Activated CD4-positive, alpha-beta T cell treated with anti-CD3 and anti-CD28 coated beads for 4 hours (primary cell): ENCODE measurements at regions not wholly inside any gene's neighbourhood (a gene's known extent, or its start where the extent isn't known, plus 50 kb on each side); places are given as distances from the start of the nearest gene placed in this dataset.

Source experiments
- DNase-seq, 2 donors: peaks; one replicate each; pipeline ENCODE4 v3.0.0-alpha.2; 2020

DNA sequence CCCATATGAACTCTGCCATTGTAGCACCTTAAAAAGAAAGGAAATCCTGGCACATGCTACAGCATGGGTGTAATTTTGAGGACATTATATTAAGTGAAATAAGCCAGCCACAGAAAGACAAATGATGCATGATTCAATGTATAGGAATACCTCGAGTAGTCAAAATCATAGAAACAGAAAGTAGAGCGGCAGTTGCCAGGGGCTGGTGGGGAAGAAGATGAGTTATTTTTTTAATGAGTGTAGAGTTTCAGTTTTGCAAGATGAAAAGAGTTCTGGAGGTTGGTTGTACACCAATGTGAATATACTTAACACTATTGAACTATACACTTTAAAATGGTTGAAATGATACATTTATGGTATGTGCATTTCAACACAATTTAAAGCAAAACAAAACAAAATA lies 133.0 kb downstream of the ZDHHC21 start:
- no peak for DNase-seq

DNA sequence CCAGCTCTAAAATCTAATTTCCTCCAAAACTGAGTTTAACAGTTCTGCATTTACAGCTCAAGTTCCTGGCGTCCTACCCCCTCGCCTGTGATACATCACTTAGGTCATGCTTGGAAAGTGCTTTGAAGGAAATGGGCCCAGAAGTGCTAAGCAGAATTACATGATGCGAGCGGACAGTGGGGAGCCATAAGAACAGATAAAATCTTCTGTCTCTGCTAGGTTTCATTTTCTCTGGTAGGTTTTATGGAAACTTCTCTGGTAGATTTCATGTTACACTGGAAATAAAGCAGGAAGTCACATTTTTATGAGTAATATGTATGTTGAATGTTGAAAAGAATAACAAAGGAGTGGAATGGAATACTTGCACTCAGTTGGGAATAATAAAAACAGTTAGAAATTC lies 138.3 kb downstream of the ZDHHC21 start:
- DNase-seq = no peak

DNA sequence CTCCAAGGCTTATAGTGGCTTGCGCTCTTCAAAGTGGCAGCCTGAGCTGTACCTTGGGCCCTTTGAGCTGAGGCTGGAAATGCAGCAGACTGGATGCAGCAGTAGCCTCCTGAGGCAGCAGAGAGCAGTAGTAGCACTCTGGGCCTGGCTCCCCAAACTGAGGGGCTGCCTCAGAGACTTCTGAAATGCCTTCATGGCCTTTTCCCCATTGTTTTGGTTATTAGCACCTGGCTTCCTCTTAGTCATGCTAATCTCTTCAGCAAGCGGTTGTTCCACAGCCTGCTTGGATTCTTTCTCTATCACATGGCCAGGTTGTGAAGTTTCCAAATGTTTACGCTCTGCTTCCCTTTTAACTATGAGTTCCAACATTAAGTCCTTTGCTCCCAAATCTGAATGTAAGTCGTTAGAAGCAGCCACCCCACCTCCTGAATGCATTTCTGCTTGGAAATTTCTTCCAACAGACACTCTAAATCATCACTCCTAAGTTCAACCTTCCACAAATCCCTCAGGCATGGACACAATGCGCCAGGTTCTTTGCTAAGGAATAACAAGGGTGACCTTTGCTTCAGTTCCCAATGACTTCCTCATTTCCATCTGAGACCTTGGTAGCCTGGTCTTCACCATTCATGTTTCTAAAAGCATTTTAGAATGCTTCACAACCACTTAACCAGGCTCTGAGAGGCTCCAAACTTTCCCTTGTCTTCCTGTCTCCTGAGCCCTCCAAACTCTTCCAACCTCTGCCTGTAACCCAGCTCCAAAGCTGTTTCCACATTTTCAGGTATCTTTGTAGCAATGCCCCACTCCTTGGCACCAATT lies 145.8 kb downstream of the ZDHHC21 start:
- no peak for DNase-seq

DNA sequence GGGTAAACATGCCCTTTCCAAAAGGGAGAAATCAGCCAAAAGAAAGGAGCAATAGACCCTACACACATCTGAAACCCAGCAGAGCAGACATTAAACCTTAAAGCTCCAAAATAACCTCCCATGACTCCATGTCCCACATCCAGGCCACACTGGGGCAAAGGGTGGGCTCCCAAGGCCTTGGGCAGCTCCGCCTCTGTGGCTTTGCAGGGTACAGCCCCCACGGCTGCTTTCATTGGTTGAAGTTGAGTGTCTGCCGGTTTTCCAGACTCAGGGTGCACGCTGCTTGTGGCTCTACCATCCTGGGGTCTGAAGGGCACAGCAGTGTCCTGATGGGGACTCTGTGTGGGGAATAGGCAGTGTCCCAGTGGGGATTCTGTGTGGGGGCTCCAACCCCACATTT lies 146.5 kb downstream of the ZDHHC21 start:
- no peak for DNase-seq

DNA sequence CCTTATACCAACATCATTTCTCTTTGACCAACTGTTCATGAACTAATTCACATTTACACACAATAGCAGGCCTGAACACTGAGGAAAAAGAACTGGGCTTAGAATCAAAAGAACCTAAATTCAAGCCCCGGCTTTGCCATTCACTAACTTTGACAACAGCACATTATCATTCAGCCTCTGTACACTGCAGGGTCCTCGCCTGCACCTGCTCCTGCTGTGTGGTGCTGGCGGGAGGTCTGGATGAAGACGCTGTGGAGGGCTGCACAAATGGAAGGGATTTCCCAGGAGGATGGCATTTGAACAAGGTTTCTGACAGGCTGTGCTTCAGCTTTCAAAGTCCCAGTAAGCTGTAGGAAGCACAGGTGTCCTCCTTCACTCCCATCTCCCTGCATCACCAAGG lies 151.2 kb downstream of the ZDHHC21 start:
- no peak for DNase-seq

DNA sequence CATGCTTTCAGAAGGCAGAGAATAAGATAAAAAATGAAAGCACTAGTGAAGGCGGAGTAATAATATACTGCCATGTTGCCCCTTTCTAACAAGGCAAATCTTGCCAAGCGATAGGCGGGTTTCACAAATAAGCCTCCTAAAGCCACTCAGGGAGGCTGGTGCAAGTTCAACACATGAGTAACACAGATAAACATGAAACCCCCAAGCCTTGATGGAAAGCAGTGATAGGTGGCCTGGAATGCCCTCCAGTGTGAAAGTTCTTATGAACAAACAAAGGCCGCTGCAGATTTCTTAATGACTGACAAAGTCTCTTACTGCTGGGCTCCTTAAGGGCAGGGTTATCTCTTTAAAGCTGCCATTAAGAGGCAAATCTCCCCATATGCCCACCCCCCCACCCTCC lies 154.7 kb downstream of the ZDHHC21 start:
- DNase-seq = no peak

DNA sequence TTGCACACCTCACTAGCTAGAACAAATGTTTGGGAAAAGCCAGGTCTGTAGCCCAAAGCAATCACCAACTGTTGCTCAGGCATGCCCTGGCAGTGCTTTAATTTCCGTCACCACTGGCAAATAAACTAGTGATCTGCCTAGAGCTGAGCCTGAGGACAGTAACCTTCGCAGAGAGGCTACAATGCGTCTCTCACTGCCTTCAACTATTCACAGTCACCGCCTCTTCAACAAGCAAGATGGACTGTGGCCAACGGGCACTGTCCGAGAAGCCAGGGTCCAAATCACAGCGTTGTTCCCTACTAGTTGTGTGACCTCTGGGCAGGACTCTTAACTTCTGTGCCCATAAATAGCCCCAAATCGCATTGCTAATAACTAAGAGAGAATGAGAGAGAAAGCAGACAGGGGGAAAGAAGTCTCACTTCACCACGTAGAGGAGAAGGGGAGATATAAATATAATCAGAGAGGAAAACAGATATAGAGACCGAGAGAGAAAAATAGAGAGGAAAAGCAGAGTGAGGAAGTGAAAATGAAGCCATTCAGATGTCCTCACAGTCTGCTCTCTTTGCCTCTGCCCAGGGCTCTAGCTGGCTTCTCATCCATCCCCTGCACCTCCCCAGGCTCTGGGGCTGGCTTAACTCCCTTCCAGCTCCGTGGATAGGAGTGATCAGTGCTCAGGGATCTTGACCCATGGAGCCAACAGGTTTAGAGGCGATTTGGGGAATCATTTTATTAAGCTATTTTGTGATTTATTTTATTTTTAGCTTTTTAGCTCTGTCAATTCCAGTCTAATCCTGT lies 157.9 kb downstream of the ZDHHC21 start:
- DNase-seq = no peak

DNA sequence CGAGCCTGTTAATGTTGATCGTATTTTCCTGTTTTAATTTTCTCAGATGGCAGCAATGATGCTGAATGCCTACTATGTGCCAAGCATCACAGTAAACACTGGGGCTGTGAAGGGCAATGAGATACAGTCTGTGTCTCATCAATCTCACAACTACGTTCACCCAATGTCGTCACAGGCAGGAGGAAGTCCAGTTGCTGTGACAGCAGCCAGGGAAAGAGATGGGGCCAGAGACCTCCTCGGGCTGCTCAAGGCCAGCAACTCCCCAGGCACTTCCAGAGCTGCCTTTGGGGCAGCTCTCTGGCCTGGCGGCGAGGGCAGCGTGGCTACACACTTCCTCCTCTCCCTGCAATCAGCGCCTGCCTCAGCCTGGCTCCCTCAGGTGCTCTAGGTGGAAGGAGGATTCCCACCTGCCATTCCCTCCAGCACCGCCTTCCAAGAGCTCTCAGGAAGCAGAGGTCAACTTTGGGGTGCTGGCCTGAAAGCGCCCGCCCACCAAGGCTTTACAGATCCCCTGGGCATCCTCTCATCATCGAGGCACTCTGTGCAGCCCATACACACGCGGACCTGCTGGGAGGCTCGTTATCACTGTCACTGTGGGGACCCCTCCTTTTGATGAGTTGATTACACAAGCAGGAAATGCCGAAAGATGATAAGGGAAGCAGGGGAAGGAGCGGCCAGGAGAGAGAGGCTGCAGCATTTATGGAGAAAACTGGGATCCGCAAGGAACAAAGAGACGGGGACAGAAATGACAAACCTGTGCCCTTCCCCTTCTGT lies 159.2 kb downstream of the ZDHHC21 start:
- DNase-seq = no peak

DNA sequence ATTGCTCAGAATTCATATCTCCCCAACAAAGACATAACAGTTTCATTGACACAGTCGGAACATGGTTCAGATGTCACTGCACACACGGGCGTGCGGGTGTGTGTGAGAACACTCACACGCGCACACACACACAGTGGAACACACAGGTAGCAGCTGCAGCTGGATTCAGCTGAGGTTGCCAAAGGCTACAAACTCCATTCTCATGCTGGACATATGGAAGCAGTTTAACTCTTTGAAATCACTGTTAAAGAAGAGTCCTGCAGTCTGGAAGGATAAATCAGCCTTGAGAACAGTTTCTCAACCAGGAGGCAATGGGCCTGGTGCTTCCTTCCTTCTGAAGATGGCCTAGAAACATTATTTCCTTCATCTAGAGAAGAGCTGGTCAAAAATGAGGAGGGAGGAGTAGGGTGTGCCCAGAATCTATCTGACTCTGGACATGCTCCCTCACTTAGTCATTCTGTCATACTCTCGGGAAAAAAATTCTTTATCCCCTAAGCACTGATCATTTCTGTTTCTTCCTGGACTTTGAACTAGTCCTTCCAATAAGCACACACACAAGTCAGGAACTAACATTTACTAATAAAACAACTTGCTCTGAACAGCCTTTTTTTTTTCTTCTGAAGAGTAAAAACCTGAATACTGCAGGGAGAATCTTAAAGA lies 160.6 kb downstream of the ZDHHC21 start:
- no peak for DNase-seq

DNA sequence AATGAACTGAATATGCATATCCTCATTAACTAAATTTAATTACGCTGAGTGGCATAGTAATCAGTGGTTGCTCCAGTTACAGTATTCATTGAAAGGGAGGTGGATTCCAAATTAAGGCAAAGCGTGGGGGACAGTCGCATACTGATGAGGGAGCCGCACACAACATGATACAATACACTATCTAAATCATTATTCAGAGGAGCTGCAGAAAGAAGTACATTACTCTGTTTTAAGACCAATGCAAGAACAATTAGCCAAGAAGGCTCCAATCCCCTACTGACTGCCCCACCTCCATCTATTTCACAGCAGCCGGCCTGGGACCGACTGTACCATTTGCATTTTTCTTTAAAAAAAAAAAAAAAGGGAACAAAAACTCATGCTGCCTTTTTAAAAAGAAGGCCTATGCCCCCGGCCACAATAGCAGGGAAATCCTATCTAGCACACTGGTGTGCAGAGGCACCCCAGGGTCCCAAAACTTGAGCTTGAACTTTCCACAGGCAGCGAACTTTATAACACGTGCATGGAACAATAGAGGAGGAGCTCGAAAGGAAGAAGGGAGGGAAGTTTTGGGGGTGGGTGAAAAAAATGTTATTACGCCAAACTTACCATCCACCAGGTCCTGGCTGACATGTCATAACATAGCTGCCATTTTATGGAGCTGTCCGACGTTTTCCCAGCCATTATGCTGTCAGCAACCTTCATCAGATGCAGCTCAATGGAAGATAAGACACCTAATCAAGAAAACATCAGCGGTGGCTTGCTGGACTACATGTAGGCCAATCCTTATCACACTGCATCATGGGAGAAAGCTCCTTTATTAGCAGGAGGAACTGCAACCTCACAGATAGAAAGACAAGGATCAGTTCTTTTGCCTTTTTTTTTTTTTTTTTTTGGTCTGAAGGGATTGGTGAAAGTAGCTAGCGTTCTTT lies 161.6 kb downstream of the ZDHHC21 start:
- DNase-seq = no peak

DNA sequence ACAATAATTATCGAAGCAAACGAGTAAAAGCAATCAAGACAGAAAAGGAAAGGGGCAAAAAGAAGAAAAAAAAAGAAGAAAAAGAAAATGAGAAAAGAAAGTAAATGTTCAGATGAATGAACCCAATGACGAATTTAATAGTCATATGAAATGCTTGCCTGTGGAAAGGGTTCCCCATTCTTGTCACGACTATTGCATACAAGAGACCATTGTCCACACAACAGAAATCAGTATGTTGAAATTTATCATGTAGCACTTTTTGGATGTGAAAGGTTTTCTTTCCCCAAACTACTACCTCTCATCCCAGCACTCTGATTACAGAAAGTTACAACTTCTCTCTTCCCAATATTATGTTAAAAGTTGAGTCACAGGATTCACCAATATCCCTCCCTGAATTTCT lies 162.4 kb downstream of the ZDHHC21 start:
- DNase-seq = no peak

DNA sequence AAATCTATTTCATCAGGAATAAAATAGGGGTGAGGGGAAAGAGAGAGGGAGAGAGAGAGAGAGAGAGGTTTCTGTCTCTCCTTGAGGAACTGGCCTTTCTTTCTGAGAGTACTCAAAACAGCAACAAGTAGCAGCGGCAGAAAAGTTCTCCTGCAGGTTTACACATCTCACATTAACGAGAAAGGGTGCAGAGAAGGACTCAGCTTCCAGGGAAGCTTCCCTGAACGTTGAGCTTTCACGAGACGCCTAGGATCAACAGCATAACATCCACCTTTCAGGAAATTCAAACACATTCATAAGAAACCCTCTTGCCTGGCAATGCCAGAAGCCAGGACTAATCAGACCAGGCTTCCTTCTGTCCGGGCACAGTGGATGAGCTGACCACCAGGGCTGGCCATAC lies 162.9 kb downstream of the ZDHHC21 start:
- DNase-seq = no peak

DNA sequence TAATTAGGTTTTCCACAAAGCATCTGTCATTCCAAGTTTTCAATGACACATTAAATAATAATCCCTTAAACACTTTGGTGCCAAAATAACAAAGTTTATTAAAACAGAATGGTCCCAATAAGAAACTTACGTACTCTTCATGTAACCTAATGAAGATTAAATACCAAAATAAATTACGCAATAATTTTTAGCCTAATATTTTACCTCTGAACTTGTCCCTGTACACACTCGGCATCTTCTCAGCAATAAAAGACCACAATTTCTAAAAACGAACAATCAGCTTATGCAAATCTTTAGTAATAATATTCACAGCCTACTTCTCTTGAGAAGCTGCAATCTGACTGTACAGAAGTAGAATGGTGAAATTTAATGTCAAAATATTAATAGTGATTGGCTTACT lies 163.6 kb downstream of the ZDHHC21 start:
- no peak for DNase-seq

DNA sequence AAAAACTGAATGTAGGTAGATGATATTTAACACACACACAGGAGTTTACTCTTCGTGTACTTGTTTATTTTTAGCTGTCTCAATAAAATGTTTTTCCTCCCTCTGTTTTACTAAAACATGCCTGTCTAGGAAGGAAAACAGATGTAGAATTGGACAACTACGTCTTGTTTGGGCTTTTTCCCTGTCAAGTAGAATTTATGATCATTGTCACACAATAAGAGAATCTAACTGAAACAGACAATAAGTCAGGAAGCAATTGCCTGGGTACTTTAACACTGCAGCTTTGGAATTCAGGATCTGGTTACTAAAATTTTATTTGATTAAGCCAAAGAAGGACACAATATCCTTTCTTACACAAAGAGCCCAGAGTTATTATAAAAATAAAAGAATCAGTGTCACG lies 164.2 kb downstream of the ZDHHC21 start:
- DNase-seq = no peak

DNA sequence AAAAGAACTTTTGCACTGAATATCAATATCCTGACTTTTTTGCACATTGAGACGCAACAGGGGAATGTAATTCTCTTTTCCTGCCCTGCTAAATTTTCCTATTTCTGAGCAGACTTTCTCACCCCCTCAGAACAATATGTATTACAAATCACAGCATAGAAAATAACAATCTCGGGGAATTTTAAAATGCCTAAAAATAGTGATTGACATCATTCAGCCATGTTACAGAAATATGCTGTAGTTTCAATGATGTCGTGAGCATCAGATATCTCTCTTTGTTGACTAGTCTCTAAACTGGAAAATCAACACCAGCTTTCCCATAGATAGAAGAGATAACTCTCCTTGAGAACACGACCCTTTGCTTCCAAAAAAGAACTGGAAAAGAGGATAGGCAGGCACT lies 166.7 kb downstream of the ZDHHC21 start:
- DNase-seq = no peak

DNA sequence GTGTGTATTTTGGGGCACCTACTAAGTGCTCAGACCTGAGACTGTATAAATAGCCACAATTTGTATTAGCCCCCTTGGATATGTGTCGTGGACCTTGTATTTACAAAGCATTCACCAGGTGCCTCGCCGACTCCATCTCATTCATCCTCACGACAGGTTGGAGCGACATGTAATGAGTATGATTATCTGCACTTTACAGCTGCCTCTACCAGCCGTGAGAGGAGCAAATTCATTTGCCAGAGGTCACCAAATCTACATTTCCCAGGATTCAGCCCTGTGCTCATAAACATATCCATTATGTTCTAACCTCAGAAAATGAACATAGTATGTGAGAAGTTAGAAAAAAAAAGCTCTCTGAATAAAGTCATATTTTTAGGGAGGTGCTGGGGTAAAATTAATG lies 167.4 kb downstream of the ZDHHC21 start:
- no peak for DNase-seq

DNA sequence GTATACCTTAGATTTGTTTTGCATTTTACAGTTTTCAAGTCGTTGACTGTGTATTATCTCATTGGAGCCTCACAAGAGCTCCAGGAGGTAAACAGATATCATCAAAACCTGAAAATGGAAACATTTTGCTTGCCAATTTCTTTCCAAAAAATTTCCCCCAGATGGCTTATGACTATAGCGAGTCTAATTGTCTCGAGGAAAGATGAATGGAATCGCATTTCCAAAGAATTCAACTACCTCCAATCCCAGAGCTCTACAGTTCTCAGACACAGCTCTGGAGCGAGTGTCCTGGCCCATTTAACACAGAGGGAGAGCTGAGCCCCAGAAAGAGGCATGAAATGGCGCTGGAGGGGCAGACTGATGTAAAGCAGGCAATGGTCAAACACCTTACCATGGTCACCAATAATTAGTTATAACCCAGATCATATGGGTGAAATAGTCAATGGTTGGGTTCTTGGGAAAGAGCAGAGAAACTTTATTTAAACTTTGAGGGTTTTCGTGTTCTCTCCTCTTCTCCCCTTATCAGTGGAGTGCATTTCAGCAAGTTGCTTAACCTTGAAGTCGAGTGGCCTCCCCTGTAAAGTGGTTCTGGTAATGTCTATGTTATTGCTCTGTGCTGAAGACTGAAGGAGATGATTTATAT lies 168.2 kb downstream of the ZDHHC21 start:
- no peak for DNase-seq

DNA sequence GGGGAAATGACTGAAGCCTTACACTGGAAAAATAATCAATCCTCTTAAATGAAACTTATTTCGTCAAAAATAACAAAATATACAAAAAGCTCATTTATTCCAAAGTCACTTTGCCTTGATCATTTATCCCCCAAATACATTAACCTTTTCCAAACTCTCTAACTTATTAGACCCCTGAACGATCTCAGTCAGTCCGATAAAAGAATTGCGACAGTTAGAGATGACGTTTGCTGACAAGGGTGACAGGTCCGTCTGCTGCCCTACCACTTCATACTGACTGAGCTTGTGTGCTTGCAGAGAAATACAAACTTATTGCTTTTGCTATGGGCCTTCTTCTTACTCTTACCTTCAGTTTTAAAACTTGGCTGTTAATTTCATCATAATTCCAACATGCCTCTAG lies 169.7 kb downstream of the ZDHHC21 start:
- DNase-seq = no peak

DNA sequence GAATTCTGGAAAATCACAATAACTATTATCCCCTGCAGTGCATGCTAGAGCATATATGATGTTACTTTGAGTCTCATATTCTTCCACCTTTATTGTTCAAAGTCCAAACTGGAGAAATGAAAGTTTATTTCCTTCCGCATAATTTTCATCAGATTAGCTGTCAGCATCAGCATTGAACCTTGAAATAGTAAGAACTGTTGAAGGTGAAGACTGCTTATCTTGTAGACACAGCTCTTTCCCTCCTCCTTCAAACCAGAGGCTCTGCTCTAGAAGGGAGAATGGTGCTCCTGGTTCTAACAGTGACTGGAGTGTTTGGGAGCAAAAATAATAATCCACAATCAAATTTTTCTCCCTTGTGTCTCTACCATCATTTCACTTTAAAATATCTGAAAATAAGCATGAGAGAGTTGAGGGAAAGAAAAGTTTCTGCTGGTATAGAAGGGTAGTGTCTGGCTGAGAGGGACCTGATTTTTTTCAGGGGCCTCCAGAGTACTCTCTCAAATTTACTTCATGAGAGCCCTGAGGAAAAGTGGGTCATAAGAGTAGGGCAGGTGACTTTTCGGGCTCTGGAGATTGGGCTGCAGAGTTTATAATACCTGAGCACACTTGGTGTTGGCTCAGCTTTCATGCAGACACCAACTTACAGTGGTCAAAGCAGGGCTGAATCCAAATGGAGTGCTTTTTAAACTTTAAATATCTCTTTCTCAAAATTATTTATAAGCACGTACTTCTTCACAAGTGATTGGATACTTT lies 170.4 kb downstream of the ZDHHC21 start:
- no peak for DNase-seq

DNA sequence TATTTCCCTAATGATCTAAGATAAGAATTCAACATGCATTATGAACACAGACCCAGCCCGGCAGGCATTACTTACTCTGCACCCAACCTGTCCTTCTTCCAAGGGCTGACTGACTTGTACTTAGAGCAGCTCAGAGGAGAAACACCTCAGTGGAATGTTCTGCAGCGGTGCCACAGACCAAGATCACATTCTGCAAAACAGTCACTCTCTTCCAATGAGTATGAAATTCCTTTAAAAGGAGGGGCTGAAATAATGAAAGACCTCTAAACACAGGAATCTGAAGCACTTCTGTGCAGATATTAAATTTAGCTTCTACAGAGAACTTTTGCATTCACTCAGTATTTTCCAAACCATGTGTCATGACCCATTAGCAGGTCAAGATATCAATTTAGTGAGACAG lies 172.9 kb downstream of the ZDHHC21 start:
- no peak for DNase-seq
